H1 (cell line): ENCODE measurements at regions not wholly inside any gene's neighbourhood (a gene's known extent, or its start where the extent isn't known, plus 50 kb on each side); places are given as distances from the start of the nearest gene placed in this dataset.
A peak's percentile ranks its signal among the peaks of the same experiment; 100 is the strongest.

Experiments
- CTCF ChIA-PET: fragments of 300-600 bp; sonication (Branson Sonifier 250); formaldehyde crosslinking; loops from one replicate; lab custom pipeline; 2021; ENCODE audit not compliant: partially characterized antibody; lab: Charles Lee
- POLR2A ChIA-PET: fragments of 300-600 bp; sonication (Branson Sonifier 250); formaldehyde crosslinking; loops from one replicate; lab custom pipeline; 2021; ENCODE audit warnings: inconsistent platforms; ENCODE audit not compliant: partially characterized antibody; lab: Charles Lee
- DNase-seq, 2 experiments: peaks; one replicate each; pipeline versions ENCODE4 v3.0.0 to v3.0.0-alpha.2; 2010 to 2022; ENCODE audit warnings: low spot score in 2 of 2, low read depth in 1 of 2, mixed read lengths in 1 of 2
- FAIRE-seq: peaks from 2 replicates; lab custom pipeline; 2011; peaks lifted over from hg19 to GRCh38; lab: Jason Lieb, UNC
- H2AFZ ChIP-seq: 2 replicates; pipeline ENCODE4 v1.8.1; 2012; ENCODE audit warnings: low read length, inconsistent platforms
- H2AK5ac ChIP-seq: 2 replicates; pipeline ENCODE4 v1.6.1; 2013; ENCODE audit warnings: low read depth, low read length
- H2BK120ac ChIP-seq: replicated peaks from 2 replicates; pipeline ENCODE3; 2013; ENCODE audit warnings: low read depth, low read length, inconsistent platforms
- H2BK12ac ChIP-seq: 2 replicates; pipeline ENCODE4 v1.6.1; 2013; ENCODE audit warnings: low read depth, low read length
- H2BK15ac ChIP-seq: 2 replicates; pipeline ENCODE4 v1.6.1; 2013; ENCODE audit warnings: low read length
- H2BK20ac ChIP-seq: 2 replicates; pipeline ENCODE4 v1.6.1; 2013; ENCODE audit warnings: low read length
- H2BK5ac ChIP-seq: 2 replicates; pipeline ENCODE4 v1.6.1; 2013; ENCODE audit warnings: low read depth, low read length
- H3K14ac ChIP-seq: 2 replicates; pipeline ENCODE4 v1.6.1; 2013; ENCODE audit warnings: inconsistent platforms; ENCODE audit not compliant: insufficient read length
- H3K18ac ChIP-seq: 2 replicates; pipeline ENCODE4 v1.6.1; 2013; ENCODE audit warnings: low read length; ENCODE audit errors: extremely low read depth
- H3K23ac ChIP-seq: 2 replicates; pipeline ENCODE4 v1.6.1; 2013; ENCODE audit warnings: inconsistent platforms; ENCODE audit not compliant: insufficient read length
- H3K23me2 ChIP-seq: 2 replicates; pipeline ENCODE4 v1.6.1; 2013; ENCODE audit warnings: low read depth, low read length
- H3K27ac ChIP-seq: 2 replicates; pipeline ENCODE4 v1.6.1; 2011; ENCODE audit warnings: low read depth, low read length, inconsistent platforms
- H3K27me3 ChIP-seq, 4 experiments: replicated peaks in 1 of 4; 1 replicate in 1 of 4; 2 replicates in 3 of 4; pipeline versions ENCODE4 v1.6.1 to v1.8.1; 2011 to 2013; ENCODE audit warnings: low read length in 3 of 4, mild to moderate bottlenecking in 3 of 4, inconsistent platforms in 2 of 4, mixed read lengths in 2 of 4, moderate library complexity in 1 of 4; ENCODE audit not compliant: control insufficient read depth in 3 of 4, insufficient read depth in 3 of 4; ENCODE audit errors: extremely low read depth in 1 of 4
- H3K36me3 ChIP-seq, 4 experiments: 2 replicates each; pipeline versions ENCODE4 v1.6.1 to v1.8.1; 2011 to 2013; ENCODE audit warnings: mild to moderate bottlenecking in 4 of 4, low read length in 3 of 4, moderate library complexity in 2 of 4, control low read depth in 1 of 4, inconsistent platforms in 1 of 4; ENCODE audit not compliant: insufficient read depth in 4 of 4, control insufficient read depth in 2 of 4
- H3K4ac ChIP-seq: replicated peaks from 2 replicates; pipeline ENCODE3; 2013; ENCODE audit warnings: low read length, low read depth, mixed read lengths, inconsistent platforms; ENCODE audit not compliant: insufficient read length
- H3K4me1 ChIP-seq, 4 experiments: replicated peaks in 1 of 4; 1 replicate in 1 of 4; 2 replicates in 3 of 4; pipeline versions ENCODE4 v1.6.1 to v1.8.1; 2011 to 2013; ENCODE audit warnings: low read length in 3 of 4, inconsistent platforms in 2 of 4, mixed read lengths in 1 of 4; ENCODE audit not compliant: insufficient read depth in 4 of 4, control insufficient read depth in 3 of 4
- H3K4me2 ChIP-seq, 2 experiments: 2 replicates each; pipeline versions ENCODE4 v1.6.1 to v1.8.1; 2011 to 2013; ENCODE audit warnings: low read depth in 2 of 2, low read length in 2 of 2, control low read depth in 1 of 2, inconsistent platforms in 1 of 2, mild to moderate bottlenecking in 1 of 2; ENCODE audit not compliant: insufficient read depth in 1 of 2
- H3K4me3 ChIP-seq, 4 experiments: fragments of 200-600, 300-600 bp in 1 of 4; sonication (generic), shearing (Covaris generic), sonication (Bioruptor Twin) in 1 of 4; 2 replicates each; pipeline versions ENCODE4 v1.5.1 to v1.8.1; 2011 to 2016; ENCODE audit warnings: low read length in 4 of 4, low read depth in 3 of 4, control low read depth in 2 of 4, inconsistent platforms in 2 of 4, mild to moderate bottlenecking in 2 of 4, mixed read lengths in 1 of 4, moderate library complexity in 1 of 4; ENCODE audit not compliant: insufficient read depth in 2 of 4; ENCODE audit errors: extremely low read depth in 1 of 4
- H3K56ac ChIP-seq: replicated peaks from 2 replicates; pipeline ENCODE3; 2013; ENCODE audit warnings: low read depth, mild to moderate bottlenecking, mixed read lengths, low read length, inconsistent platforms; ENCODE audit not compliant: insufficient read length
- H3K79me1 ChIP-seq: 2 replicates; pipeline ENCODE4 v1.6.1; 2013; ENCODE audit warnings: low read depth, low read length, control low read depth
- H3K79me2 ChIP-seq, 2 experiments: 2 replicates each; pipeline versions ENCODE4 v1.6.1 to v1.8.1; 2012 to 2013; ENCODE audit warnings: low read length in 2 of 2, mild to moderate bottlenecking in 2 of 2, inconsistent platforms in 1 of 2; ENCODE audit not compliant: insufficient read depth in 2 of 2, control insufficient read depth in 1 of 2
- H3K9ac ChIP-seq, 4 experiments: replicated peaks in 1 of 4; 1 replicate in 1 of 4; 2 replicates in 3 of 4; pipeline versions ENCODE4 v1.6.1 to v1.8.1; 2011 to 2013; ENCODE audit warnings: low read depth in 3 of 4, low read length in 3 of 4, control low read depth in 2 of 4, mild to moderate bottlenecking in 2 of 4, moderate library complexity in 2 of 4, inconsistent platforms in 1 of 4; ENCODE audit errors: extremely low read depth in 1 of 4
- H3K9me3 ChIP-seq, 2 experiments: 2 replicates each; pipeline versions ENCODE4 v1.6.1 to v1.8.1; 2012 to 2013; ENCODE audit warnings: mild to moderate bottlenecking in 2 of 2, moderate library complexity in 2 of 2, control low read depth in 1 of 2, inconsistent platforms in 1 of 2, low read depth in 1 of 2, low read length in 1 of 2, mixed read lengths in 1 of 2; ENCODE audit not compliant: insufficient read depth in 2 of 2
- H4K20me1 ChIP-seq, 2 experiments: replicated peaks in 1 of 2; 2 replicates each; pipeline versions ENCODE3 to v1.8.1; 2011 to 2013; ENCODE audit warnings: inconsistent platforms in 2 of 2, low read length in 2 of 2, mild to moderate bottlenecking in 1 of 2; ENCODE audit not compliant: insufficient read depth in 2 of 2, control insufficient read depth in 1 of 2
- H4K5ac ChIP-seq: 2 replicates; pipeline ENCODE4 v1.6.1; 2013; ENCODE audit warnings: low read length, low read depth, mixed read lengths, inconsistent platforms; ENCODE audit not compliant: insufficient read length
- H4K8ac ChIP-seq: 2 replicates; pipeline ENCODE4 v1.8.0; 2013; ENCODE audit warnings: mild to moderate bottlenecking, moderate library complexity, low read length, inconsistent platforms; ENCODE audit not compliant: insufficient read depth; ENCODE audit errors: extremely low read depth
- H4K91ac ChIP-seq: replicated peaks from 2 replicates; pipeline ENCODE3; 2013; ENCODE audit warnings: low read length, mixed read lengths, inconsistent platforms; ENCODE audit not compliant: insufficient read length
- BCL11A ChIP-seq, 2 experiments: IDR thresholded peaks; one replicate each; pipeline ENCODE4 v1.6.1; 2011; ENCODE audit warnings: low read depth in 2 of 2, low read length in 2 of 2, mild to moderate bottlenecking in 2 of 2
- CHD1 ChIP-seq: IDR thresholded peaks from 2 replicates; pipeline ENCODE4 v1.6.1; 2012; ENCODE audit warnings: low read depth, low read length, improper control_type of control experiment
- CREB1 ChIP-seq: IDR thresholded peaks from 2 replicates; pipeline ENCODE4 v1.6.1; 2012; ENCODE audit warnings: inconsistent platforms
- E2F6 ChIP-seq: IDR thresholded peaks from 2 replicates; pipeline ENCODE4 v1.6.1; 2012; ENCODE audit warnings: inconsistent platforms
- FOSL1 ChIP-seq: IDR thresholded peaks from 2 replicates; pipeline ENCODE4 v1.6.1; 2011; ENCODE audit warnings: mild to moderate bottlenecking, low read depth, low read length, moderate library complexity; ENCODE audit not compliant: insufficient read depth
- KDM1A ChIP-seq: fragments of 200-600, 300-600 bp; sonication (generic); IDR thresholded peaks from 2 replicates; pipeline ENCODE4 v1.7.1; 2016; ENCODE audit warnings: mild to moderate bottlenecking, low read length, borderline replicate concordance
- KDM5A ChIP-seq: fragments of 200-600 bp; IDR thresholded peaks from 2 replicates; pipeline ENCODE4 v1.7.1; 2012; ENCODE audit warnings: mild to moderate bottlenecking, low read length, inconsistent platforms, mixed read lengths
- POLR2AphosphoS5 ChIP-seq: IDR thresholded peaks from 2 replicates; pipeline ENCODE4 v1.6.1; 2011; ENCODE audit warnings: low read depth, low read length
- POU5F1 ChIP-seq: IDR thresholded peaks from 2 replicates; pipeline ENCODE4 v1.6.1; 2011; ENCODE audit warnings: low read depth, mild to moderate bottlenecking, low read length, moderate library complexity
- SAP30 ChIP-seq: fragments of 300-600 bp; sonication (generic); IDR thresholded peaks from 2 replicates; pipeline ENCODE4 v1.7.1; 2012; ENCODE audit warnings: low read length, moderate library complexity, mild to moderate bottlenecking, inconsistent platforms; ENCODE audit not compliant: insufficient read depth, insufficient replicate concordance
- SRF ChIP-seq: IDR thresholded peaks from 2 replicates; pipeline ENCODE4 v1.6.1; 2011; ENCODE audit warnings: mild to moderate bottlenecking, low read depth, low read length, moderate library complexity
- TBP ChIP-seq: IDR thresholded peaks from 2 replicates; pipeline ENCODE4 v1.6.1; 2011; ENCODE audit warnings: low read depth, low read length, improper control_type of control experiment
- TEAD4 ChIP-seq: IDR thresholded peaks from 2 replicates; pipeline ENCODE4 v1.6.1; 2012; ENCODE audit warnings: low read depth, low read length, inconsistent platforms, mixed read lengths
- YY1 ChIP-seq: IDR thresholded peaks from 2 replicates; pipeline ENCODE4 v1.6.1; 2011; ENCODE audit warnings: low read depth, mild to moderate bottlenecking, low read length
- WGBS, 2 experiments: shearing (Covaris generic) in 1 of 2; methylation state at CpG; one replicate each; pipeline versions ENCODE4 v1.1.6 to v1.1.7; 2013 to 2015; ENCODE audit warnings: low lambda C conversion rate in 2 of 2, mixed read lengths in 2 of 2, inconsistent platforms in 1 of 2, low coverage in 1 of 2, missing lambda C conversion rate in 1 of 2; ENCODE audit not compliant: insufficient replicate concordance in 2 of 2, insufficient coverage in 1 of 2, insufficient read length in 1 of 2; ENCODE audit errors: extremely low coverage in 1 of 2, missing lambda C conversion rate in 1 of 2; 5-methylcytosine and 5-hydroxymethylcytosine counted together

- H2AFZ ChIP-seq, result peak overlapping the region; percentile 24; the same call in 1 of the 2 replicates
- no peaks in the 10 kb centered on the region for H3K36me3 ChIP-seq
- H4K8ac ChIP-seq, result no peak overlapping the region
- H3K4me1 ChIP-seq, result no peaks in the 10 kb centered on the region
- H2AK5ac ChIP-seq, result no peak overlapping the region
- H3K23ac ChIP-seq, result no peak overlapping the region
- H3K18ac ChIP-seq, result no peak overlapping the region
- WGBS, 2 experiments, result 88% methylated on average over 4 of the region's 5 CpGs; no CpG with 5 or more reads in 1 of the 2 experiments
- no peaks in the 10 kb centered on the region for H3K9me3 ChIP-seq
- H4K20me1 ChIP-seq, result no peaks in the 10 kb centered on the region
- H3K4ac ChIP-seq, result no peak overlapping the region
- POLR2A ChIA-PET, result no interaction called here
- CTCF ChIA-PET, result interaction anchor here (0.7 to 1.6 kb wide), 5 partner anchors 12 to 105 kb away, joined by 3 to 5 read pairs (median 3); no protein-coding TSS in a partner anchor
- H3K23me2 ChIP-seq, result no peaks in the 10 kb centered on the region; the same call in 1 of the 2 replicates
- H3K27me3 ChIP-seq, result no peaks in the 10 kb centered on the region
- H3K4me2 ChIP-seq, result no peak overlapping the region
- no peak overlapping the region for H3K9ac ChIP-seq
- no peak for DNase-seq
- no peak for FAIRE-seq
- TF ChIP-seq CREB1 (no peak), KDM5A (no peak), E2F6 (no peak), CHD1 (no peak), YY1 (no peak), BCL11A (IDR thresholded peaks at IDR 0.05; ENCODE audit: low read depth in 2 of 2, low read length in 2 of 2) (no peak), TEAD4 (no peak), POU5F1 (no peak), TBP (no peak), SAP30 (no peak), FOSL1 (no peak), POLR2AphosphoS5 (no peak), SRF (no peak), KDM1A (no peak)
- TF ChIP-seq, all 59 proteins: peak for 0
- Histone ChIP-seq H3K56ac (no peak overlapping the region), H3K79me1 (no peaks in the 10 kb centered on the region), H4K91ac (no peak overlapping the region), H2BK20ac (no peak overlapping the region), H3K4me3 (no peak overlapping the region), H3K14ac (no peak overlapping the region), H4K5ac (no peak overlapping the region), H3K79me2 (no peaks in the 10 kb centered on the region), H2BK5ac (no peak overlapping the region), H2BK15ac (no peak overlapping the region), H3K27ac (no peak overlapping the region), H2BK12ac (no peak overlapping the region), H2BK120ac (no peak overlapping the region)
Observed at GRCh38 chr5:115414406-115415142, 118.1 kb upstream of the CCDC112 start.
